ENCODE measurements at regions not wholly inside any gene's neighbourhood (a gene's known extent, or its start where the extent isn't known, plus 50 kb on each side); places are given as distances from the start of the nearest gene placed in this dataset.
"Not testable (repeated sequence)": the region's sequence is repeated elsewhere in the genome, so short reads cannot be mapped to it uniquely, and the experiment has no call there.

GRCh38 chrX:914206-914605, 283.6 kb downstream of the SHOX start:
- Mint-ChIP-seq H3K9me3 (peaks cover 18% of the 10 kb centered on the region), H3K4me1 (ENCODE audit: low read depth) (no peaks in the 10 kb centered on the region), H3K27ac (no peak overlapping the region), H3K36me3 (ENCODE audit: low read depth) (no peaks in the 10 kb centered on the region), H3K27me3 (ENCODE audit: low read depth) (no peaks in the 10 kb centered on the region), H3K4me3 (no peak overlapping the region)

GRCh38 chrX:912677-913076, 282.1 kb downstream of the SHOX start:
- Mint-ChIP-seq H3K27me3 (ENCODE audit: low read depth) (no peaks in the 10 kb centered on the region), H3K4me1 (ENCODE audit: low read depth) (no peaks in the 10 kb centered on the region), H3K27ac (no peak overlapping the region), H3K9me3 (peaks cover 23% of the 10 kb centered on the region), H3K4me3 (no peak overlapping the region), H3K36me3 (ENCODE audit: low read depth) (no peaks in the 10 kb centered on the region)

GRCh38 chrX:909068-909467, 278.5 kb downstream of the SHOX start:
- not testable (repeated sequence) for H3K27ac Mint-ChIP-seq; H3K36me3 Mint-ChIP-seq (ENCODE audit: low read depth); H3K27me3 Mint-ChIP-seq (ENCODE audit: low read depth); H3K4me1 Mint-ChIP-seq (ENCODE audit: low read depth); H3K4me3 Mint-ChIP-seq
- peaks cover 23% of the 10 kb centered on the region for H3K9me3 Mint-ChIP-seq

- H3K9me3 Mint-ChIP-seq, result peaks cover 23% of the 10 kb centered on the region
- H3K36me3 Mint-ChIP-seq (ENCODE audit: low read depth), result no peaks in the 10 kb centered on the region
- no peak overlapping the region for H3K4me3 Mint-ChIP-seq
- H3K27me3 Mint-ChIP-seq (ENCODE audit: low read depth), result no peaks in the 10 kb centered on the region
- H3K4me1 Mint-ChIP-seq (ENCODE audit: low read depth), result no peaks in the 10 kb centered on the region
- H3K27ac Mint-ChIP-seq, result no peak overlapping the region
Measured at GRCh38 chrX:906586-906985, 276.0 kb downstream of the SHOX start.

- Mint-ChIP-seq H3K27ac (no peak overlapping the region), H3K9me3 (peaks cover 26% of the 10 kb centered on the region), H3K36me3 (ENCODE audit: low read depth) (no peaks in the 10 kb centered on the region), H3K4me1 (ENCODE audit: low read depth) (no peaks in the 10 kb centered on the region), H3K4me3 (no peak overlapping the region), H3K27me3 (ENCODE audit: low read depth) (no peaks in the 10 kb centered on the region)
Measured at GRCh38 chrX:905848-906566, 275.4 kb downstream of the SHOX start.

- peaks cover 18% of the 10 kb centered on the region for H3K9me3 Mint-ChIP-seq
- no peaks in the 10 kb centered on the region for H3K36me3 Mint-ChIP-seq (ENCODE audit: low read depth)
- H3K27me3 Mint-ChIP-seq (ENCODE audit: low read depth), result no peaks in the 10 kb centered on the region
- H3K27ac Mint-ChIP-seq, result no peak overlapping the region
- no peaks in the 10 kb centered on the region for H3K4me1 Mint-ChIP-seq (ENCODE audit: low read depth)
- no peak overlapping the region for H3K4me3 Mint-ChIP-seq
Measured at GRCh38 chrX:903116-903515, 272.5 kb downstream of the SHOX start.

- H3K36me3 Mint-ChIP-seq (ENCODE audit: low read depth), result no peaks in the 10 kb centered on the region
- no peak overlapping the region for H3K27ac Mint-ChIP-seq
- peaks cover 26% of the 10 kb centered on the region for H3K9me3 Mint-ChIP-seq
- no peaks in the 10 kb centered on the region for H3K27me3 Mint-ChIP-seq (ENCODE audit: low read depth)
- H3K4me3 Mint-ChIP-seq, result no peak overlapping the region
- no peaks in the 10 kb centered on the region for H3K4me1 Mint-ChIP-seq (ENCODE audit: low read depth)
Measured at GRCh38 chrX:896256-896655, 265.7 kb downstream of the SHOX start.

- H3K4me1 Mint-ChIP-seq (ENCODE audit: low read depth), result no peaks in the 10 kb centered on the region
- H3K27me3 Mint-ChIP-seq (ENCODE audit: low read depth), result no peaks in the 10 kb centered on the region
- no peaks in the 10 kb centered on the region for H3K36me3 Mint-ChIP-seq (ENCODE audit: low read depth)
- H3K9me3 Mint-ChIP-seq, result peaks cover 39% of the 10 kb centered on the region
- H3K27ac Mint-ChIP-seq, result no peak overlapping the region
- no peak overlapping the region for H3K4me3 Mint-ChIP-seq
Measured at GRCh38 chrX:889966-890651, 259.5 kb downstream of the SHOX start.

GRCh38 chrX:887724-888123, 257.1 kb downstream of the SHOX start:
- peaks cover 32% of the 10 kb centered on the region for H3K9me3 Mint-ChIP-seq
- H3K27ac Mint-ChIP-seq; H3K4me1 Mint-ChIP-seq (ENCODE audit: low read depth); H3K36me3 Mint-ChIP-seq (ENCODE audit: low read depth); H3K27me3 Mint-ChIP-seq (ENCODE audit: low read depth); H3K4me3 Mint-ChIP-seq: not testable (repeated sequence)

- no peak overlapping the region for H3K4me3 Mint-ChIP-seq
- peaks cover 24% of the 10 kb centered on the region for H3K9me3 Mint-ChIP-seq
- no peak overlapping the region for H3K27ac Mint-ChIP-seq
- no peaks in the 10 kb centered on the region for H3K27me3 Mint-ChIP-seq (ENCODE audit: low read depth)
- H3K36me3 Mint-ChIP-seq (ENCODE audit: low read depth), result no peaks in the 10 kb centered on the region
- no peaks in the 10 kb centered on the region for H3K4me1 Mint-ChIP-seq (ENCODE audit: low read depth)
Measured at GRCh38 chrX:883588-883987, 253.0 kb downstream of the SHOX start.

- not testable (repeated sequence) for H3K4me1 Mint-ChIP-seq (ENCODE audit: low read depth); H3K36me3 Mint-ChIP-seq (ENCODE audit: low read depth); H3K4me3 Mint-ChIP-seq; H3K27ac Mint-ChIP-seq; H3K27me3 Mint-ChIP-seq (ENCODE audit: low read depth)
- peaks cover 13% of the 10 kb centered on the region for H3K9me3 Mint-ChIP-seq
Measured at GRCh38 chrX:879756-880698, 249.4 kb downstream of the SHOX start.

- Mint-ChIP-seq H3K4me3 (no peak overlapping the region), H3K36me3 (ENCODE audit: low read depth) (no peaks in the 10 kb centered on the region), H3K27me3 (ENCODE audit: low read depth) (no peaks in the 10 kb centered on the region), H3K27ac (no peak overlapping the region), H3K9me3 (peaks cover 21% of the 10 kb centered on the region), H3K4me1 (ENCODE audit: low read depth) (no peaks in the 10 kb centered on the region)
Measured at GRCh38 chrX:874061-874460, 243.5 kb downstream of the SHOX start.

- no peaks in the 10 kb centered on the region for H3K4me1 Mint-ChIP-seq (ENCODE audit: low read depth)
- H3K9me3 Mint-ChIP-seq, result peaks cover 21% of the 10 kb centered on the region
- H3K27me3 Mint-ChIP-seq (ENCODE audit: low read depth), result no peaks in the 10 kb centered on the region
- no peaks in the 10 kb centered on the region for H3K36me3 Mint-ChIP-seq (ENCODE audit: low read depth)
- H3K4me3 Mint-ChIP-seq, result no peak overlapping the region
- no peak overlapping the region for H3K27ac Mint-ChIP-seq
Measured at GRCh38 chrX:873016-873415, 242.4 kb downstream of the SHOX start.

GRCh38 chrX:872090-872489, 241.5 kb downstream of the SHOX start:
- Mint-ChIP-seq H3K9me3 (peaks cover 18% of the 10 kb centered on the region), H3K27me3 (ENCODE audit: low read depth) (no peaks in the 10 kb centered on the region), H3K36me3 (ENCODE audit: low read depth) (no peaks in the 10 kb centered on the region), H3K4me1 (ENCODE audit: low read depth) (no peaks in the 10 kb centered on the region), H3K27ac (no peak overlapping the region), H3K4me3 (no peak overlapping the region)

GRCh38 chrX:871626-872025, 241.0 kb downstream of the SHOX start:
- peaks cover 18% of the 10 kb centered on the region for H3K9me3 Mint-ChIP-seq
- H3K4me1 Mint-ChIP-seq (ENCODE audit: low read depth), result no peaks in the 10 kb centered on the region
- no peaks in the 10 kb centered on the region for H3K27me3 Mint-ChIP-seq (ENCODE audit: low read depth)
- no peak overlapping the region for H3K27ac Mint-ChIP-seq
- no peak overlapping the region for H3K4me3 Mint-ChIP-seq
- no peaks in the 10 kb centered on the region for H3K36me3 Mint-ChIP-seq (ENCODE audit: low read depth)

All from T-helper 1 cell treated with Interleukin-12 subunit alpha and Interleukin-12 subunit beta and Interleukin-4 antibody, amounts not matched to agents 30 μg/mL and 1 μg/mL, for 36 hours (primary cell).